Vagina (tissue), 2 donors: ENCODE measurements at regions not wholly inside any gene's neighbourhood (a gene's known extent, or its start where the extent isn't known, plus 50 kb on each side); places are given as distances from the start of the nearest gene placed in this dataset.

Experiments used
- POLR2A ChIP-seq, 2 donors: fragments of 450-650 bp; IDR thresholded peaks; one replicate each; pipeline ENCODE4 v1.6.1; 2017; ENCODE audit warnings: antibody characterized with exemption in 2 of 2, mild to moderate bottlenecking in 2 of 2, moderate library complexity in 2 of 2
- POLR2AphosphoS5 ChIP-seq, 2 donors: sonication (generic); formaldehyde crosslinking; IDR thresholded peaks; one replicate each; pipeline ENCODE4 v1.9.0; 2017; ENCODE audit warnings: antibody characterized with exemption in 2 of 2, mild to moderate bottlenecking in 2 of 2, low read depth in 1 of 2; ENCODE audit not compliant: insufficient read depth in 1 of 2
- TF ChIP-seq, protein P1 (sequence below), 3 experiments: fragments of 450-650 bp in 2 of 3; fragments of 200-600 bp in 1 of 3; sonication (generic) in 1 of 3; IDR thresholded peaks; one replicate each; pipeline ENCODE4 v1.5.1; 2017 to 2019; ENCODE audit warnings: antibody characterized with exemption in 3 of 3, mild to moderate bottlenecking in 2 of 3, moderate library complexity in 2 of 3

DNA sequence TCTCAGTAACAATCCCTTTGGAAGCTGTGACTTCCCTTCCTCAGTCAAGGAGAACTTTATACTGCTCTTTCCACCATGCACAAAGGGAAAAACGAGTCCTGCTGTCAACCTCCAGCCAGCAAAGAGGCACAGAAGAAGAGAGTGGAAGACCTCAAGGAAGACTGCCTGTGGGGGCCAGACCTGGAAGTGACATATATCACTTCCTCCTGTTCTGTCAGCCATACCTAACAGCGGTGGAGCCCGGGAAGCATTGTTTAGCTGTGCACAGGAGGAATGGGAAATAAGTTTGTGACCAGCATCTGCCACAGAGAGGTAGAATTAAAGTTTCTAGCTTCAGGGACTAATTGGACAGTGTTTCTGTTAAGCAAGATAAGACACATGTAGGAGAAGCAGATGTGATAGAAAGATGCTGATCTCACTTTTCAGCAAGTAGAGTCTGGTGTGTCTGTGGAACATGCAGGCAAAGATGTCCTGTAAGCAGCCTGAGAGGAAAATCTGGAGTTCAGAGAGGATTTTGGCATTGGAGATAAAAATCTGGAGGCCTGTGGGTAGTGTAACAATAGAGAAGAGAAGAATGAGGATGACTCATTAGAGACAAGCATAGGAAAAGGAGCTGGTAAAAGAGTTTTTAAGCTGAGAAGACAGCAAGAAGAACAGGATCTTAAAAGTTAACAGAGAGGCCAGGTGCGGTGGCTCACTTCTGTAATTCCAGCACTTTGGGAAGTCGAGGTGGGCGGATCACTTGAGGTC is 141.6 kb upstream of the CPSF6 start:
- TF ChIP-seq, protein P1, sequence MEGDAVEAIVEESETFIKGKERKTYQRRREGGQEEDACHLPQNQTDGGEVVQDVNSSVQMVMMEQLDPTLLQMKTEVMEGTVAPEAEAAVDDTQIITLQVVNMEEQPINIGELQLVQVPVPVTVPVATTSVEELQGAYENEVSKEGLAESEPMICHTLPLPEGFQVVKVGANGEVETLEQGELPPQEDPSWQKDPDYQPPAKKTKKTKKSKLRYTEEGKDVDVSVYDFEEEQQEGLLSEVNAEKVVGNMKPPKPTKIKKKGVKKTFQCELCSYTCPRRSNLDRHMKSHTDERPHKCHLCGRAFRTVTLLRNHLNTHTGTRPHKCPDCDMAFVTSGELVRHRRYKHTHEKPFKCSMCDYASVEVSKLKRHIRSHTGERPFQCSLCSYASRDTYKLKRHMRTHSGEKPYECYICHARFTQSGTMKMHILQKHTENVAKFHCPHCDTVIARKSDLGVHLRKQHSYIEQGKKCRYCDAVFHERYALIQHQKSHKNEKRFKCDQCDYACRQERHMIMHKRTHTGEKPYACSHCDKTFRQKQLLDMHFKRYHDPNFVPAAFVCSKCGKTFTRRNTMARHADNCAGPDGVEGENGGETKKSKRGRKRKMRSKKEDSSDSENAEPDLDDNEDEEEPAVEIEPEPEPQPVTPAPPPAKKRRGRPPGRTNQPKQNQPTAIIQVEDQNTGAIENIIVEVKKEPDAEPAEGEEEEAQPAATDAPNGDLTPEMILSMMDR (IDR thresholded peaks at IDR 0.05), result no peak
- TF ChIP-seq POLR2A (IDR thresholded peaks at IDR 0.05) (no peak), POLR2AphosphoS5 (IDR thresholded peaks at IDR 0.05; ENCODE audit: insufficient read depth in 1 of 2, low read depth in 1 of 2) (no peak)
